ENCODE measurements at regions not wholly inside any gene's neighbourhood (a gene's known extent, or its start where the extent isn't known, plus 50 kb on each side); places are given as distances from the start of the nearest gene placed in this dataset.

DNA sequence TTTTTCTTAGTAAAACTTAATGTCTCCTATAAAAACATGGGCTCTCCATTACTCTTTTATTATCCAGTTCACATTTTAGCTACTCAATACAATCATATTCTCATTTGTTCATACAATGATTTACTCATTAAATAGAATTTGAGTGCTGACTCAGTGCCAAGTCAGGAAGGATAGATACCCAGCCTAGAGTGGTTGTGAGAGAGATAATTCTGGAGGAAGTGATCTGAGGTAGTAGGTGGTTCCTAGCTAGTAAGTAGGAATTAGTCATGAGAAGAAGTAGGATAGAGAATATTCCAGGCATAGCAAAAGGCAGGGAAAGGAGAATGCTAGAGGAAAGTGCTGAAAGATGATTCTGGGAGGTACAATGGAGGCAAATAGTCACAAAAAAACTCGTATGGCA, 133.5 kb upstream of the MBL2 start:
- no peak for ATAC-seq
- DNase-seq (ENCODE audit: missing footprints), result no peak
- intact Hi-C loops (cut with DNase I), result no loop called here

DNA sequence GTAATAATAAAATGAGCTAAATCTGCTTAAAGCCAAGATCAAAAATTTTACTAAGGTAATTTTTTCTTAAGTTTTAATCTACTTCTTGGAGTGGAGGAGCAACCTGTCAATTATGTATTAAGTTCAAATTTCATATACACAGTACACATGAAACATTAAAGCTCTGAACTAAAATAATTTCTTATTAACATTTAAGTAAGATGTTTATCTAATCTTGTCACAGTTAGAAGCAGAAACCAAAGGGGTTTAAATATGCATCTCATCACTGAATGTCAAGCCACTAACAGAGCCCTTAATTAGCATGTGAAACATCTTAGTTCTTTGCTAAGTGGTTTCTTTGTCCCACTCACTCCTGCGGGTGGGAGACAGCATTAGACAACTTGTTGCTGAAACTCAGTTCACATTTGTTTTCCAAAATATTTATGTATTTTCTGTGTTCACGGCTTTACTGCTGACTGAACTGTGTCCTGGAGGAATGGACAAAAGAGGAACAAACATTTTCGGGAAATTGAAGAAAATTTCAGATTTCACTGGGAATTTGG, 130.9 kb upstream of the MBL2 start:
- ATAC-seq (no peak), DNase-seq (ENCODE audit: missing footprints) (no peak)
- intact Hi-C loops (cut with DNase I), result no loop called here

- intact Hi-C loops (cut with DNase I), result no loop called here
- no peak for ATAC-seq
These were observed 128.0 kb upstream of the MBL2 start for GRCh38 chr10:52900593-52900992.

DNA sequence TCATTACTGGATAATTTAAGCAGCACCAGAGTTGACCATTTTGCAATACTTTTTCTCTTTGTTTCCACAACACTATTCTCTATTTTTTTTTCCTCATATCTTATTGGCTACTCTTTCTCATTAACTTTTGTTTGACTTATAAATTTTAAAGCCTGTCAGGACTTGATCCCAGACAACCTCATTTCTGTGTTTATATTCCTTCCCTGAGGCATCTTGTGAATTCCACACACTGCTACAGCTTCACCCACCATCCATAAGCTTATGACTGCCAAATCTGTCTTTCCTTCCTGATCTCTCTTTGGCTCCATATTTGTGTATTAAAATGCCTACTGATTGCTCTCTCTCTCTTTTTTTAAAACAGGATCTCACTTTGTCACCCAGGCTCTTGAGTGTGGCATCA, 124.6 kb upstream of the MBL2 start:
- ATAC-seq (no peak), DNase-seq (ENCODE audit: missing footprints) (no peak)
- intact Hi-C loops (cut with DNase I), result no loop called here

More at GRCh38 chr10:52900593-52900992, 128.0 kb upstream of the MBL2 start:
- no peak for DNase-seq (ENCODE audit: missing footprints)

DNA sequence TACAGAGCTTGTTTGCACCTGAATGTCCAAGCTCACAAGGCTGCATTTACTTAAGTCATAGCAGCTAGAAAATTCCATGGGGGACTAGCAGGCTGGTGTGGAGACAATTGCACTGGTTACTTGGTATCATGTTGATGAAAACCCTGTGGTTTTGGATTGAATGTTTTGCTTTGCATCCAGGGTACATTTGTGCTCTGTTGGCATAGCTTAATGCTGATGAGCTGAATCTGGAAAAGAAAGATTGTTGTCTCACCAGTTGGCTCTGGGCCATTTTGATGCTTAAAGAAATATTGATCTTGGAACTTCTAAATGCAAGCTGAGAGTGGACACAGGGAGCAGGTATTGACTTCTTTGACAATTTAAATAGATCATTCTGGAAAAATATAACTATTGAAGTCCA, 122.5 kb upstream of the MBL2 start:
- ATAC-seq (no peak), DNase-seq (ENCODE audit: missing footprints) (no peak)
- intact Hi-C loops (cut with DNase I), result no loop called here

DNA sequence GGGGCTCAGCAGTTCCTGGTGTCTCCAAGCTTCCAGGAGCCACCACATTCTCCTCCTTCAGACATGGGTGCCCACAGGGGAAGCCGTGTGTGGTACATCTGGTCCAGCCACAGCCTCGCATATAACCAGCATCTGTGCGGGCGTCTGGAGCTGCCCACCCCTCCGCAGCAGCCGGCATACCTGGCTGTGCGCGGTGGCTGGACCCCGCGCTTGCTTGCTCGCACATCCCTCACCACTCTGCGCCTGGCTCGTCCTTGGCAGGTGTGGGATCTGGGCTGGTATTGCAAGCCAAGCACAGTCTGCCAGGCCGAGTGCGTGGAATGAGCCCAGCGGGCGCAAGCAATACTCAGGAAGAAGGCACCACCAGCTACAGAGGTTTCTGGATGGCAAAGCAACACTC, 117.7 kb upstream of the MBL2 start:
- no peak for DNase-seq (ENCODE audit: missing footprints)
- no peak for ATAC-seq
- intact Hi-C loops (cut with DNase I), result no loop called here

DNA sequence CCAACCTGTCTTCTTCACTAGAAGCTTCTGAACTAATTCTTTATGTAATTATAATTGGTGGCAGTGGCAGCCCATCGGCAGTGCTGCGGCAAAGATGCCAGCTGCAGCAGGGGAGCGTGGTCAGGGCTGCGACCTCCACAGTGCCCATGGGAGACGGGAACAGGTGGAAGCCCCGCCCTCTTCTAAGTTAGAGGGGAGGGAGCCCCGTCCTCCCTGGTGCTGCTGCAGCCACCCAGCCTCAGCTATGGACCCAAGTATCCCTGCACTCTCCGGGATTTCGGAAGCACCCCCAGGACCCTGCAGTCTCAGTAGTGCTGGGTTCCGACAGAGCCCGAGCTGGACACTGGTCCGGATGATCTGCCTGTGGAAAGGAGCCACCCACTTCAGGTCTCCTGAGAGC, 117.0 kb upstream of the MBL2 start:
- no peak for DNase-seq (ENCODE audit: missing footprints)
- no peak for ATAC-seq
- intact Hi-C loops (cut with DNase I), result no loop called here

DNA sequence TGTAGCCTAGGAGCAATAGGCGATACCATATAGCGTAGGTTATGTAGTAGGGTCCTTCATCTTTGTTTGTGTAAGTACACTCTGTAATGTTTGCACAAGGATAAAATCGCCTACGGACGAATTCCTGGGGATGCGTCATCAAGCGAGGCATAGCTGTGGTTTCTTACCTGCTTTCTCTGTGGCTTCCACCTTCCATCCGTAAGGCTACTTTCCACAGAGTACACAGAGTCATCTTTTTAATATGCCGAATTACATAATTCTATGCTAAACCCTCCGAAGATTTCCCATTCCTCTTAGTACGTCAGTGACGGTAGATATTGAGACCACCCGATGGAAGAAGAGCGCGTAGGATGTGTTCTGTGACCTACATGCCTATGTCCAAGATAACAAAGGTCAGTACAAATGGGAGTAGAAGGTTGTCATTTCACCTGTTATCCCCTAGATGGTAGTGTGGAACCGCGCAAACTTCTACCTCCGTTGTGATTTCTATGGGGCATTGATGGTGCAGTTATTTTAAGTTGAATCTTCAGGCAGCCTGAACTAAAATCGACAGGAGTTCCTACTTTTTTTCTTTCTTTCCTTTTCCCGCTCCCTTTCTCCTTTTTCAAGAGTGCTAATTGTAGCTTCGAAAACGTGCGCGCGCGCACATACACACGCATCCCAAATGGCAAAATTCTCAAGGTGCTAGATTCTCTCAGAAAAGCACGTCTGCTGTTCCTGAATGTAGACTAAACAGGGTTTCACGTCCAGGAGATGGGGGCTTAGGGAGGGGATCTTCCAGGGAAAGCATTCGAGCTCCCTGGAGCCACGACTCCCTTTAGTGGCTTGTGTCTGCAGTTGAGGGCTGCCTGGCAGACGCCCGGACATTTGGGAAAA, 111.7 kb upstream of the MBL2 start:
- peak; percentile 82 for ATAC-seq

DNA sequence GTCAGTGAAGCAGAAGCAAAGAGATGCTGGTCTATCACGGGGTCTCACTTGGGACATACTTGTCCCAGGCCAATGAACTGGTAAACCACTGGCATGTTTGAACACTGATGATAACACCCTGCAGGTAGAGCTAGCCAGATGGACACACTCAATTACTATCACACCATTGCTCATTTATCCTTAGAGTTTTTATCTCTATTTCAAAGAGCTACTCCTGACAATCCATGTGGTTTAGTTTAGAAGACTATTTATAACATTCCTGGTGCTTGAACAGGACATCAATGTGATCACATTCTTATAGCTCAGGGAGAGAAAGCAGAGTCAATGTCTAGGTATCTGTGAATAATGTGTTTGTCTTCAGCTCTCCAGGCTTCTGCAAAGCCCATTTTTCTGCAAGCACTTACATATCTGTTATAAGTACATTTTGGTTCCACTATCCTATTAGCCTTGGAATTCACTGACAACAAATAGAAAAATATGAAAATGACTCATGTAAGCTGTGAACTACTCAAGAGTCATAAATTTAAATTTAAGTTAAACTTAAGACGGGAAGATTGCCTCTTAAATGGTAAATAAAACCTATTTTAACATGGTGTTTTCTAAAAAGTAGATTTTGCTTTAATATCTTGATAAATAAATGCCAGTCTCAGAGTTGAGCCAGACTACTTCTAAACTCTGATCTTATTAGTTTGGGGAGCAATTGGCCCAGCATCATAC, 106.7 kb upstream of the MBL2 start:
- no peak for ATAC-seq
- no peak for DNase-seq (ENCODE audit: missing footprints)
- intact Hi-C loops (cut with DNase I), result no loop called here

More for the DNA sequence above, 111.7 kb upstream of the MBL2 start:
- intact Hi-C loops (cut with DNase I), result no loop called here
- DNase-seq (ENCODE audit: missing footprints), result no peak

DNA sequence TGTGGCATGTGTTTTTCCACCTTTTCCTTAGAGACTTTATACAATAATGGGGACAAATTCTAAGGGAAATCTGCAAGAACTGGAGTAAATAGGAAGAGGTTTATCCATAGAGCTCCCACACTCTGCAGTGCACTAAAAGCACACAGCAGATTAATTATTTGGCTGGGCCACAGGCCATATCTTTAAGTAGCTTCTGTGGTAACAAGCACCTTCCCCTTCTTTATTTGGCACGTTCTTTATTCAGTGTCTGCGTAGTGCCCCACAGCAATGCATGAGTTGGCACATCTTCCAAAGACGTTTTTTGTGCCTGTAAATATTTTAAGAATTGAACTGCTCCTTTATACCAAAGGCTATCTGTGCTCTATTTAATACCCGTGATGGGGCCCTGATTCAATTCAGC, 104.9 kb upstream of the MBL2 start:
- no peak for DNase-seq (ENCODE audit: missing footprints)
- intact Hi-C loops (cut with DNase I), result no loop called here
- peak; percentile 80 for ATAC-seq

- peak; percentile 47 for ATAC-seq
- intact Hi-C loops (cut with DNase I), result no loop called here
These were observed 102.8 kb upstream of the MBL2 start for GRCh38 chr10:52875336-52875735.

GRCh38 chr10:52874581-52874980, 102.0 kb upstream of the MBL2 start:
- intact Hi-C loops (cut with DNase I), result no loop called here
- ATAC-seq, result no peak
- DNase-seq (ENCODE audit: missing footprints), result no peak

More at GRCh38 chr10:52875336-52875735, 102.8 kb upstream of the MBL2 start:
- no peak for DNase-seq (ENCODE audit: missing footprints)

DNA sequence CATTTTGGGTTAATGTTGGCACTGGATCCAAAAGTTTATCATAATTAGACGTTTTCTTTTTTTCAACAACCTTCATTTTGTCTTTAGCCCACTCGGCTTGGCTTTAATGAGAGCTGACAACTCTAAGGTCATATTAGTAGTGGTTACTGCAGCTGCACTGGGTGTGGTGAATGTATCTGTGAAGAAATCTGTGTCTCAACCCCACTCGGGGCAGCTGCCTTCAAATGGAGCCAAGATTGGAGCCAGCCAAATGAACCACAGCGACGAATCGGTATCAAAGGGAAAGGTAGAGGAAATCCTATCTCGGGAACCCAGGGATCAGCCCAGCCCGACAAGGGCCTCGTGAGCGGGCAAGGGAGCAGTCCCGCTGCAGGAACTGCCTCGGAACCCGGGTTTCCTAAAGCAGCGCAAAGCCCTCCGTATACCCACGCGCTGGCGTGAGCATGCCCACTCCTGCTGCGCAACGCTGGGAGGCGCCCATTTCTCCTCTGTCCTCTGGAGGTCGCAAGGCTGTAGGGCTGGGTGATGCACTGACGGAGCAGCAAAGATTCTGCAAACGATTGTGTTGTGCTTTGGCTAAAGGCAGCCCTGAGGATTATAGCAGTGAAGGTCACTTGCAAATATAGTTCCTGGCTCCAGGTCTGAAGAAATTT, 98.7 kb upstream of the MBL2 start:
- ATAC-seq (no peak), DNase-seq (ENCODE audit: missing footprints) (no peak)
- intact Hi-C loops (cut with DNase I), result no loop called here

- DNase-seq (ENCODE audit: missing footprints), result no peak
- intact Hi-C loops (cut with DNase I), result no loop called here
- ATAC-seq, result no peak
These were observed 98.0 kb upstream of the MBL2 start for GRCh38 chr10:52870562-52870961.

- intact Hi-C loops (cut with DNase I), result no loop called here
- ATAC-seq (no peak), DNase-seq (ENCODE audit: missing footprints) (no peak)
These were observed 97.3 kb upstream of the MBL2 start for GRCh38 chr10:52869864-52870263.

DNA sequence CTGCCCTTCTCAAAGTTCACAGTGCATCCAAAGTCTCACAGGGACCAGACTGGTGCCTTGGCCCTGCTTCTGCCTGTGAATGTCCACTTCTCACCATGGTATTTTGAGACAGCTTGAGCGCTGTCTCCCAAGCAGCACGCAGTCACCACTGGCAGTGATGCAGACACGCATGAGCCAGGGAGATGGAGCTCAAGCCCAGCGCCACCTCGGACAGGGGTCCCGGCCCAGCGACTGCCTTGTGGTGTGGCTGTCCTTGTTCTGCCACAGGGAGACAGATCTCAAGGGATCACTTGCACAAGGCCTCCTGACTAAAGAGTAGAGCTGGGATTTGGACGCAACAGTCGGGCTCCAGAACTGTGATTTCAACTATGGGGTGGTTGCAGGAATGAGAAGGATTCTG, 92.6 kb upstream of the MBL2 start:
- ATAC-seq, result no peak
- intact Hi-C loops (cut with DNase I), result no loop called here
- no peak for DNase-seq (ENCODE audit: missing footprints)

- peak; percentile 68 for ATAC-seq
- DNase-seq (ENCODE audit: missing footprints), result peak; percentile 63
- intact Hi-C loops (cut with DNase I), result no loop called here
These were observed 91.9 kb upstream of the MBL2 start for GRCh38 chr10:52864201-52865106.

- ATAC-seq (no peak), DNase-seq (ENCODE audit: missing footprints) (no peak)
- intact Hi-C loops (cut with DNase I), result no loop called here
These were observed 86.1 kb upstream of the MBL2 start for GRCh38 chr10:52858722-52859121.
